ENCODE measurements at regions not wholly inside any gene's neighbourhood (a gene's known extent, or its start where the extent isn't known, plus 50 kb on each side); places are given as distances from the start of the nearest gene placed in this dataset.
A peak's percentile ranks its signal among the peaks of the same experiment; 100 is the strongest.

DNA sequence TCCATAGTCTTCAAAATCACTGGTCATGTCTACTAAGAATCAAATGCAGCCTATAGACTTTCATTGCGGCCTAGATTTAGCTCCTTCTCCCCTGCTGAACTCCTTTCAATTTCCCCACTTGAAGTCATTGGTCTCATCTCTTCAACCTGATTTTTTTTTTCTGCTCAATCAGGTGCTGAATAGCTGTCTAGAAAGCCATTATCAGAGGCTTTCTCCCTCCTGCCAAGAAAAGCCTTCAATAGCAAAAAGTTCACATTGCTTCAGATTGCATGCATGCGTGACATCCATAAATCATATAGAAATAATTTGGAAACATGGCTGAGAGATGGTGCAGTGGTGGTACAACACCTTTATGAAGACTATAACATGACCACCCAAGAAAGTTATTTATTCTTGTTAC lies 316.2 kb downstream of the PLK2 start:
- DNase-seq (ENCODE audit: low read depth in 1 of 2, low spot score in 1 of 2): no peak
- TF ChIP-seq JUND (IDR thresholded peaks at IDR 0.05; ENCODE audit: low read depth): no peak
- in situ Hi-C loops (cut with HindIII; ENCODE audit: low pct_unique_long_range_greater_than_20kb, low sequenced_read_pairs): no loop called here

DNA sequence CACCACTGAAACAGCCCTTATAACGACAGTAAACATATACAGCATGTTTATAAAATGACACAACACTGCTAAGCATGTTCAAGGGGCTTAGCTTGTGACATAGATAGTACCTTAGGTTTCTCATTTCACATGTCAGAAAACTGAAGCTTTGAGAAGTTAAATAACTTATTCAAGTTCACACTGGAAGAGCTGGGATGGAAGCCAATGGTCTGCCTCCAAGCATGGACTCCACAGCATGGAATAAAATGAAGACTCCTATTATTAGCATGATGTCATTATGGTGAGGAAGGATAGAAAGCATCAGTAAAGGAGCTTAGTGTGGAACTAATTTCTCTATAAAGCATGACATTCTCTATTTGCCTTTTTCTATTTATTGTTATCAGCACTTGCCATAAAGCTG lies 316.7 kb downstream of the PLK2 start:
- no peak for TF ChIP-seq JUND (IDR thresholded peaks at IDR 0.05; ENCODE audit: low read depth)
- no peak for DNase-seq (ENCODE audit: low read depth in 1 of 2, low spot score in 1 of 2)
- in situ Hi-C loops (cut with HindIII; ENCODE audit: low pct_unique_long_range_greater_than_20kb, low sequenced_read_pairs): no loop called here

GRCh38 chr5:58138791-58139190 lies 321.1 kb downstream of the PLK2 start:
- no peak for DNase-seq (ENCODE audit: low read depth in 1 of 2, low spot score in 1 of 2)
- in situ Hi-C loops (cut with HindIII; ENCODE audit: low pct_unique_long_range_greater_than_20kb, low sequenced_read_pairs): no loop called here
- TF ChIP-seq JUND (IDR thresholded peaks at IDR 0.05; ENCODE audit: low read depth): no peak

DNA sequence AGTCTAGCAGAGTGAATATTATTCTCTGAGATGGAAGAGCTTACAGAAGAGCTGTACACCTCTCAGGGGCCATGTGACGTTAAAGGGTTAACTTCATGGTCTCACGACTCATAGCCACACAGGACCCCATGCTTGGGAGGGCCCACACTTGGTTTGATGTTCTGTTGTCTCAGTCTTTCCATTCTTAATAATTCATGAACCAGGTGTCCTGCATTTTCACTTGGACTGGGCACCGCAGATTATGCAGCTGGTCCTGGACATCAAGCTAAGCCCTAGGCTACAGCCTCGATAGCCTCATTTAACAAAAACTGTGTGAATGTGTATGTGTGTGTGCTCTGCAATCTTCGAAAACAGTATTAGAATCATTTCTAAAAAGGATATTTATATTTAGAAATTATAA lies 323.5 kb downstream of the PLK2 start:
- DNase-seq (ENCODE audit: low read depth in 1 of 2, low spot score in 1 of 2): no peak
- in situ Hi-C loops (cut with HindIII; ENCODE audit: low pct_unique_long_range_greater_than_20kb, low sequenced_read_pairs): no loop called here
- no peak for TF ChIP-seq JUND (IDR thresholded peaks at IDR 0.05; ENCODE audit: low read depth)

- in situ Hi-C loops (cut with HindIII; ENCODE audit: low pct_unique_long_range_greater_than_20kb, low sequenced_read_pairs): no loop called here
- DNase-seq (ENCODE audit: low read depth in 1 of 2, low spot score in 1 of 2): no peak
- TF ChIP-seq JUND (IDR thresholded peaks at IDR 0.05; ENCODE audit: low read depth): no peak
Measured at GRCh38 chr5:58135571-58136335, 324.1 kb downstream of the PLK2 start.

- DNase-seq (ENCODE audit: low read depth in 1 of 2, low spot score in 1 of 2): no peak
- no peak for TF ChIP-seq JUND (IDR thresholded peaks at IDR 0.05; ENCODE audit: low read depth)
- in situ Hi-C loops (cut with HindIII; ENCODE audit: low pct_unique_long_range_greater_than_20kb, low sequenced_read_pairs): no loop called here
Measured at GRCh38 chr5:58133631-58134296, 326.1 kb downstream of the PLK2 start.

DNA sequence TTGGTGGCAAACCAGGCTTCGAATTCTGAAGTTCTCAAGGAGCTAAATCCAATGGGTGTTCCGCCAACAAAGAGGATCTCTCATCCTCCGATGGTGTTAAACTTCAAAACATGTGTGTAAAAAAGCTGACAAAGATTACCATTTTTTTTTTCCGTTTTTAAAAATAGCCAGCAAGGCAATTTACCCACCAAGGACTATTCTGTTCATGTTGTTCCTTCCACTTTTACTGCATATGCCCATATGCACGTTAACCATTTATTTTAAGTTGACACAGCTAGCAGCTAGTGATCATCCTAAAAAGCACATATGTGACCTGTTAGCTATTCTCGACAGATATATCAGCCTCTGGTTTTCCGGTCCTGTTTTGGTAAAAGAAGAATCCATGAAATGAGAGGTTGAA lies 326.7 kb downstream of the PLK2 start:
- no peak for DNase-seq (ENCODE audit: low read depth in 1 of 2, low spot score in 1 of 2)
- TF ChIP-seq JUND (IDR thresholded peaks at IDR 0.05; ENCODE audit: low read depth): no peak
- in situ Hi-C loops (cut with HindIII; ENCODE audit: low pct_unique_long_range_greater_than_20kb, low sequenced_read_pairs): no loop called here

DNA sequence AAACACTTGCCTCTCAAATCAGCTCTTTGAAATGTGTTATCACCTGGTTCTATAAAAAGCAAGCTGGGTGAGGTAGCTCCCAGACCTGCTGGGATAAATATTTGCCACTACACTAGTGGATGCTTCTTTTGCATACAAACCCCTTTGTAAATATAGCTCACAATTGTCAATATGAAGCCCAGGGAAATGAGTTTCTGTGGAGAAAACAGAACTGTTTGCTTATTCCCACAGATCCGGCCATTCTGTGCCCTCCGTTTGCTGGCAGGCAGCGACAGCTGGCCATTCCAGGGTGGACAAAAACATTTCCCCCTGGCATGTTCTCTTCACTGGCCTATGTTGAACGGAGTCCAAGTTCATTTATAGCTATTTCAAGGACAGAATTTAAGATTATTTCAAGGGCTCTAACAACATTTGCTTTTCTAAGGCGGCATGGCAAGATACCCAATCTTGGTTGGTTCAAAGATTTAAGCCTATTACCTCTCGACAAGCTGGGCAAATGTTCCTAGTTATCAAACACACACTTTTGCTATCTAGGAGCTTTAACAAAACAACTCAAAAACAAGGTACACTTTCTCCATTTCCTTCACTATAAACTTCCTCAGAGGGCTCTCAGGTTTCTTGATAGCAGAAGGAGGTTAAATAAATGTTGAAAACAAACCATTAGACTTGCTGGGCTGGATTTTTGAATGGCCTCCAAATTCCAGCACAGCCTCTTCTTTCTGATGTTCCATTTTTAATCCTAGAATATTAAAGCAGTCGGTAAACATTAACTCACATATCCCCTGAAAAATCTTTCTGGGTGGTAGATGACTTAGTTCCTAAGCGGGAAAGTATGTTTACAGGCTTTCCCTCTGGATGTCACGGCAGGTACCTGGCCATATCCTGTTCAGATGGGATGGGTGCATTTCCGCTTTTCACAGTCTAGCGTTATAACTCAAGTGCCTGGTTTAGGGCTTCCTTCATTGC lies 332.3 kb downstream of the PLK2 start:
- peak in 1 of 2 experiments; percentile 51 for DNase-seq (ENCODE audit: low read depth in 1 of 2, low spot score in 1 of 2)
- in situ Hi-C loops (cut with HindIII; ENCODE audit: low pct_unique_long_range_greater_than_20kb, low sequenced_read_pairs): no loop called here
- no peak for TF ChIP-seq JUND (IDR thresholded peaks at IDR 0.05; ENCODE audit: low read depth)

DNA sequence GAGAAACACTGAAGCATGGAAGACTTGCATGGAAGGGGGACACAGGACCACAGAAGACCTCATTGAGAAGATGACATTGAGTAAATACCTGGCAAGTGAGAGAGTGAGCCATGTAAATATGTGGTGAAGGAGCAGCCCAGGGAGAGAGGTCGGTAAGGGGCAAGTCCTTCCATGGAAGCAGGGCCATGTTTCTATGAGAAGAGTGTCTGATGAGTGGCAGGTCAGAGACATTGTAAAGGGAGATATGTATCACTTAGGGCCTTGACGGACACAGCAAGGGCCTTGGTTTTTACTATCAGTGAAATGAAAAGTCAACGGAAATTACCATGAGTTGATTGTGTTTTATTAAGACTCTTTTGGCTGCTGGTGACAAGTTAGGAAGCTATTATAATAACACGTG lies 336.4 kb downstream of the PLK2 start:
- in situ Hi-C loops (cut with HindIII; ENCODE audit: low pct_unique_long_range_greater_than_20kb, low sequenced_read_pairs): no loop called here
- no peak for TF ChIP-seq JUND (IDR thresholded peaks at IDR 0.05; ENCODE audit: low read depth)
- DNase-seq (ENCODE audit: low read depth in 1 of 2, low spot score in 1 of 2): no peak

GRCh38 chr5:58122848-58123392 lies 337.0 kb downstream of the PLK2 start:
- in situ Hi-C loops (cut with HindIII; ENCODE audit: low pct_unique_long_range_greater_than_20kb, low sequenced_read_pairs): no loop called here
- DNase-seq (ENCODE audit: low read depth in 1 of 2, low spot score in 1 of 2): no peak
- no peak for TF ChIP-seq JUND (IDR thresholded peaks at IDR 0.05; ENCODE audit: low read depth)

- no peak for TF ChIP-seq JUND (IDR thresholded peaks at IDR 0.05; ENCODE audit: low read depth)
- DNase-seq (ENCODE audit: low read depth in 1 of 2, low spot score in 1 of 2): no peak
- in situ Hi-C loops (cut with HindIII; ENCODE audit: low pct_unique_long_range_greater_than_20kb, low sequenced_read_pairs): no loop called here
Measured at GRCh38 chr5:58122157-58122556, 337.7 kb downstream of the PLK2 start.

DNA sequence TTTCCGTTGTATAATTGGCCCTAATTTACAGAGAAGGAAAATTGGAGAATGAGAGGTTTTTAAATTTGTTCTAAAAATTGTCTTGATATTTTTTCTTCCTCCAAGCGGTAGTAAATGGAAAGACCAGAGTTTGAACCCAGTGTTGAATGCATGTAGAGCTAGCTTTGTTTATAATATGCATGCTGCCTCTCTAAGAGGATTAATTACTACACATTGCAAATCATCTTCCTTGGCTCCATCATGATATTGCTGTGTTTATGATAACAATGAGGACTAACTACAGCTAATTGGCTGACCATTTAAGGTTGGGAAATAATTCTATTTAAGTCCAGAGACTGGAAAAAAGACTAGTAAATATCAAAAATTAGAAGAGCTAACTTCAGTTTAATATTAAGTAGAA lies 338.5 kb downstream of the PLK2 start:
- no peak for DNase-seq (ENCODE audit: low read depth in 1 of 2, low spot score in 1 of 2)
- no peak for TF ChIP-seq JUND (IDR thresholded peaks at IDR 0.05; ENCODE audit: low read depth)
- in situ Hi-C loops (cut with HindIII; ENCODE audit: low pct_unique_long_range_greater_than_20kb, low sequenced_read_pairs): no loop called here

Measured in T47D (cell line).